Keratinocyte (primary cell): ENCODE measurements at regions not wholly inside any gene's neighbourhood (a gene's known extent, or its start where the extent isn't known, plus 50 kb on each side); places are given as distances from the start of the nearest gene placed in this dataset.
A peak's percentile ranks its signal among the peaks of the same experiment; 100 is the strongest.

Source experiments
- DNase-seq: peaks from one replicate; pipeline ENCODE4 v3.0.0-alpha.2; 2011; ENCODE audit warnings: low read depth, missing footprints, low spot score
- FAIRE-seq: peaks from 2 replicates; lab custom pipeline; 2011; peaks lifted over from hg19 to GRCh38; lab: Jason Lieb, UNC
- H2AFZ ChIP-seq: 2 replicates; pipeline ENCODE4 v1.6.0; 2012; ENCODE audit warnings: low read length, control low read depth, inconsistent platforms; ENCODE audit not compliant: control insufficient read depth
- H3K27ac ChIP-seq: 2 replicates; pipeline ENCODE4 v1.5.1; 2011; ENCODE audit warnings: low read length; ENCODE audit not compliant: control insufficient read depth, insufficient read depth
- H3K27me3 ChIP-seq: 3 replicates; pipeline ENCODE4 v1.6.0; 2011; ENCODE audit warnings: low read length; ENCODE audit not compliant: control insufficient read depth, insufficient read depth; ENCODE audit errors: extremely low read depth
- H3K36me3 ChIP-seq, 2 experiments: 2 replicates in 1 of 2; 3 replicates in 1 of 2; pipeline ENCODE4 v1.5.1; 2011; ENCODE audit warnings: low read length in 2 of 2, mild to moderate bottlenecking in 1 of 2; ENCODE audit not compliant: control insufficient read depth in 2 of 2, insufficient read depth in 2 of 2; ENCODE audit errors: extremely low read depth in 1 of 2
- H3K4me1 ChIP-seq: 3 replicates; pipeline ENCODE4 v1.5.1; 2011; ENCODE audit warnings: low read length; ENCODE audit not compliant: control insufficient read depth, insufficient read depth; ENCODE audit errors: extremely low read depth
- H3K4me2 ChIP-seq: 3 replicates; pipeline ENCODE4 v1.6.0; 2011; ENCODE audit warnings: low read depth, low read length; ENCODE audit not compliant: control insufficient read depth, insufficient read depth; ENCODE audit errors: extremely low read depth
- H3K4me3 ChIP-seq, 3 experiments: fragments of 200-600 bp in 1 of 3; sonication (generic) in 1 of 3; 2 replicates in 2 of 3; 3 replicates in 1 of 3; pipeline ENCODE4 v1.5.1; 2011 to 2016; ENCODE audit warnings: low read length in 3 of 3, mild to moderate bottlenecking in 3 of 3, control low read depth in 2 of 3, inconsistent platforms in 1 of 3, low read depth in 1 of 3, mixed read lengths in 1 of 3, mixed run types in 1 of 3, moderate library complexity in 1 of 3; ENCODE audit not compliant: control insufficient read depth in 2 of 3, insufficient read depth in 2 of 3; ENCODE audit errors: extremely low read depth in 1 of 3
- H3K79me2 ChIP-seq: 2 replicates; pipeline ENCODE4 v1.6.0; 2012; ENCODE audit warnings: low read length; ENCODE audit not compliant: control insufficient read depth, insufficient read depth
- H3K9ac ChIP-seq: 3 replicates; pipeline ENCODE4 v1.6.0; 2011; ENCODE audit warnings: low read length; ENCODE audit not compliant: control insufficient read depth, insufficient read depth; ENCODE audit errors: extremely low read depth
- H3K9me1 ChIP-seq: 3 replicates; pipeline ENCODE4 v1.6.0; 2011; ENCODE audit warnings: low read length; ENCODE audit not compliant: control insufficient read depth, insufficient read depth; ENCODE audit errors: extremely low read depth
- H3K9me3 ChIP-seq: 2 replicates; pipeline ENCODE4 v1.5.1; 2012; ENCODE audit warnings: low read depth, low read length; ENCODE audit not compliant: control insufficient read depth
- H4K20me1 ChIP-seq: 3 replicates; pipeline ENCODE4 v1.6.0; 2011; ENCODE audit warnings: low read length; ENCODE audit not compliant: control insufficient read depth, insufficient read depth; ENCODE audit errors: extremely low read depth
- CTCF ChIP-seq, 3 experiments: IDR thresholded peaks in 1 of 3; conservative IDR thresholded peaks in 1 of 3; optimal IDR thresholded peaks in 1 of 3; 2 replicates in 2 of 3; 3 replicates in 1 of 3; pipeline versions ENCODE3 to v1.5.1; 2011; ENCODE audit warnings: low read length in 3 of 3, mild to moderate bottlenecking in 3 of 3, moderate library complexity in 2 of 3, control low read depth in 1 of 3, inconsistent platforms in 1 of 3; ENCODE audit not compliant: insufficient read depth in 2 of 3; ENCODE audit errors: extremely low read depth in 1 of 3
- EZH2 ChIP-seq: IDR thresholded peaks from one replicate; pipeline ENCODE4 v1.6.1; 2012; ENCODE audit warnings: inconsistent platforms, mild to moderate bottlenecking, low read length, moderate library complexity
- dilution Hi-C: fragments of 300-500 bp; cut with MboI; formaldehyde crosslinking; loops from one replicate; pipeline ENCODE4 v1.7.0; 2020; ENCODE audit warnings: low sequenced_read_pairs; ENCODE audit not compliant: extremely low pct_ligation_motif_present

- H3K27ac ChIP-seq: no peak overlapping the region
- H3K79me2 ChIP-seq: no peaks in the 10 kb centered on the region
- no peak overlapping the region for H2AFZ ChIP-seq
- H3K4me1 ChIP-seq: no peaks in the 10 kb centered on the region
- H3K9me1 ChIP-seq: no peaks in the 10 kb centered on the region
- DNase-seq (no peak), FAIRE-seq (no peak)
- H3K9ac ChIP-seq: no peak overlapping the region
- TF ChIP-seq CTCF (optimal IDR thresholded peaks at IDR 0.05 in 1 of 3, IDR thresholded peaks at IDR 0.05 in 1 of 3, conservative IDR thresholded peaks at IDR 0.05 in 1 of 3; ENCODE audit: extremely low read depth in 1 of 3, insufficient read depth in 2 of 3, low read length in 3 of 3) (no peak), EZH2 (no peak)
- dilution Hi-C loops: no loop called here
- no peaks in the 10 kb centered on the region for H4K20me1 ChIP-seq
- H3K4me2 ChIP-seq: no peak overlapping the region
- H3K36me3 ChIP-seq: no peaks in the 10 kb centered on the region
- H3K4me3 ChIP-seq: no peak overlapping the region
- no peaks in the 10 kb centered on the region for H3K27me3 ChIP-seq
- H3K9me3 ChIP-seq: no peaks in the 10 kb centered on the region
Observed at GRCh38 chr5:113742639-113743038, 229.1 kb downstream of the YTHDC2 start.

- Histone ChIP-seq H3K4me3 (no peak overlapping the region), H3K9me1 (no peaks in the 10 kb centered on the region), H2AFZ (peak overlapping the region; percentile 18), H3K9ac (no peak overlapping the region), H3K27ac (no peak overlapping the region), H3K4me2 (no peak overlapping the region), H3K79me2 (no peaks in the 10 kb centered on the region), H3K27me3 (no peaks in the 10 kb centered on the region), H3K9me3 (no peaks in the 10 kb centered on the region), H4K20me1 (no peaks in the 10 kb centered on the region), H3K36me3 (no peaks in the 10 kb centered on the region), H3K4me1 (peaks cover 3% of the 10 kb centered on the region)
- DNase-seq: no peak
- peak; percentile 53 for FAIRE-seq
- TF ChIP-seq EZH2 (no peak), CTCF (optimal IDR thresholded peaks at IDR 0.05 in 1 of 3, IDR thresholded peaks at IDR 0.05 in 1 of 3, conservative IDR thresholded peaks at IDR 0.05 in 1 of 3; ENCODE audit: extremely low read depth in 1 of 3, insufficient read depth in 2 of 3, low read length in 3 of 3) (no peak)
- dilution Hi-C loops: no loop called here
Observed at GRCh38 chr5:113748403-113748802, 234.9 kb downstream of the YTHDC2 start.
